ENCODE measurements at regions not wholly inside any gene's neighbourhood (a gene's known extent, or its start where the extent isn't known, plus 50 kb on each side); places are given as distances from the start of the nearest gene placed in this dataset.

DNA sequence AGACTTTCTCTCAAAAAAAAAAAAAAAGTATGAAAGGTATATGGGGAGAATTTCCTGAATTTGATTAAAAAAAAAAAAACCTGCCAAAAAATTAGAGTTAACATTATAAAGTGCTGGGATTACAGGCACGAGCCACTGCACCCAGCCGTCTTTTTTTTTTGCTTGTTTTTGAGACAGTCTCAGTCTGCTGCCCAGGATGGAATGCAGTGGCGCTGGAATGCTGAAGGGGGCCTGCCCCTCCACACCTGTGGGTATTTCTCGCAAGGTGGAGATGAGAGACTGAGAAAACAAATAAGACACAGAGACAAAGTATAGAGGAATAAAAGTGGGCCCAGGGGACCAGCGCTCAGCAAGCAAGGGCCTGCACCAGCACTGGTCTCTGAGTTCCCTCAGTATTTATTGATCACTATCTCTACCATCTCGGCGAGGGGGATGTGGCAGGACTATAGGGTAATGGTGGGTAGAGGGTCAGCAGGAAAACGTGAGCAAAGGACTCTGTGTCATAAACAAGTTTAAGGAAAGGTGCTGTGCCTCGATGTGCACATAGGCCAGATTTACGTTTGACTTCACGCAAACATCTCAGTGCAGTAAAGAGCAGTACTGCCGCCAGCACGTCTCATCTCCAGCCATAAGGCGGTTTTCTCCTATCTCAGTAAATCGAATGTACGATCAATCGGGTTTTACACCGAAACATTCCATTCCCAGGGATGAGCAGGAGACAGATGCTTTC lies 117.2 kb downstream of the GOSR1 start:
- TF ChIP-seq POLR2A (IDR thresholded peaks at IDR 0.05) = no peak
- TF ChIP-seq, protein P1, sequence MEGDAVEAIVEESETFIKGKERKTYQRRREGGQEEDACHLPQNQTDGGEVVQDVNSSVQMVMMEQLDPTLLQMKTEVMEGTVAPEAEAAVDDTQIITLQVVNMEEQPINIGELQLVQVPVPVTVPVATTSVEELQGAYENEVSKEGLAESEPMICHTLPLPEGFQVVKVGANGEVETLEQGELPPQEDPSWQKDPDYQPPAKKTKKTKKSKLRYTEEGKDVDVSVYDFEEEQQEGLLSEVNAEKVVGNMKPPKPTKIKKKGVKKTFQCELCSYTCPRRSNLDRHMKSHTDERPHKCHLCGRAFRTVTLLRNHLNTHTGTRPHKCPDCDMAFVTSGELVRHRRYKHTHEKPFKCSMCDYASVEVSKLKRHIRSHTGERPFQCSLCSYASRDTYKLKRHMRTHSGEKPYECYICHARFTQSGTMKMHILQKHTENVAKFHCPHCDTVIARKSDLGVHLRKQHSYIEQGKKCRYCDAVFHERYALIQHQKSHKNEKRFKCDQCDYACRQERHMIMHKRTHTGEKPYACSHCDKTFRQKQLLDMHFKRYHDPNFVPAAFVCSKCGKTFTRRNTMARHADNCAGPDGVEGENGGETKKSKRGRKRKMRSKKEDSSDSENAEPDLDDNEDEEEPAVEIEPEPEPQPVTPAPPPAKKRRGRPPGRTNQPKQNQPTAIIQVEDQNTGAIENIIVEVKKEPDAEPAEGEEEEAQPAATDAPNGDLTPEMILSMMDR (IDR thresholded peaks at IDR 0.05) = no peak
